GM23248 (cell line): ENCODE measurements at regions not wholly inside any gene's neighbourhood (a gene's known extent, or its start where the extent isn't known, plus 50 kb on each side); places are given as distances from the start of the nearest gene placed in this dataset.

ENCODE experiments used
- EZH2 ChIP-seq: fragments of 200-600 bp; sonication (generic); IDR thresholded peaks from 2 replicates; pipeline ENCODE4 v1.6.1; 2018; ENCODE audit warnings: antibody characterized with exemption, mild to moderate bottlenecking; ENCODE audit not compliant: insufficient read depth, poor library complexity, severe bottlenecking
- EZH2phosphoT487 ChIP-seq: fragments of 200-600 bp; sonication (generic); IDR thresholded peaks from 2 replicates; pipeline ENCODE4 v1.6.1; 2018; ENCODE audit warnings: antibody characterized with exemption, moderate library complexity, mild to moderate bottlenecking, low read depth; ENCODE audit not compliant: insufficient read depth

GRCh38 chr18:5021558-5021957 lies 175.5 kb downstream of the AKAIN1 start:
- TF ChIP-seq EZH2 (no peak), EZH2phosphoT487 (no peak)
